Fibroblast of the aortic adventitia (primary cell): ENCODE measurements at regions not wholly inside any gene's neighbourhood (a gene's known extent, or its start where the extent isn't known, plus 50 kb on each side); places are given as distances from the start of the nearest gene placed in this dataset.

Experiments used
- DNase-seq: peaks from one replicate; pipeline ENCODE4 v3.0.0-alpha.2; 2010; ENCODE audit warnings: low read depth
- H3K4me3 ChIP-seq: 2 replicates; pipeline ENCODE4 v1.5.1; 2011; ENCODE audit warnings: low read depth, mild to moderate bottlenecking, control low read depth, low read length, moderate library complexity
- TF ChIP-seq, protein P1 (sequence below): IDR thresholded peaks from 2 replicates; pipeline ENCODE4 v1.5.1; 2011; ENCODE audit warnings: mild to moderate bottlenecking, low read length, control low read depth, inconsistent platforms; ENCODE audit not compliant: insufficient read depth

DNA sequence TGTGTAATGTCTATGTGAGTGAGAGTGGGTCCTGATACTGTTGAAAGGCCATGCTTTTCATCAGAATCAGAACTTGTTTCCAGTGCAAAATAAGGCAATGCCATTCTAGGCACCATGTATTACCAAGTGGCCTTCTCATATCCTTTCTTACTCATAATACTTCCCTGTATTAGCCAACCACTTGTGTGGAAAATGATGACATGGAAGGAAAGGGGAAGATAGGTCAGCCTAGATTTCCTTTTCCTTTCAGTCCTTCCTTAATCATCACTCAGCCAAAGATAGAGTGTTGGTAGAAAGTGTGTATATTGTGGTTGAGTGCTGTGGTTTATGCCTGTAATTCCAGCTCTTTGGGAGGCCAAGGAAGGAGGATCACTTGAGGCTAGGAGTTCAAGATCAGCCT, 158.6 kb upstream of the PREP start:
- DNase-seq, result no peak
- TF ChIP-seq, protein P1, sequence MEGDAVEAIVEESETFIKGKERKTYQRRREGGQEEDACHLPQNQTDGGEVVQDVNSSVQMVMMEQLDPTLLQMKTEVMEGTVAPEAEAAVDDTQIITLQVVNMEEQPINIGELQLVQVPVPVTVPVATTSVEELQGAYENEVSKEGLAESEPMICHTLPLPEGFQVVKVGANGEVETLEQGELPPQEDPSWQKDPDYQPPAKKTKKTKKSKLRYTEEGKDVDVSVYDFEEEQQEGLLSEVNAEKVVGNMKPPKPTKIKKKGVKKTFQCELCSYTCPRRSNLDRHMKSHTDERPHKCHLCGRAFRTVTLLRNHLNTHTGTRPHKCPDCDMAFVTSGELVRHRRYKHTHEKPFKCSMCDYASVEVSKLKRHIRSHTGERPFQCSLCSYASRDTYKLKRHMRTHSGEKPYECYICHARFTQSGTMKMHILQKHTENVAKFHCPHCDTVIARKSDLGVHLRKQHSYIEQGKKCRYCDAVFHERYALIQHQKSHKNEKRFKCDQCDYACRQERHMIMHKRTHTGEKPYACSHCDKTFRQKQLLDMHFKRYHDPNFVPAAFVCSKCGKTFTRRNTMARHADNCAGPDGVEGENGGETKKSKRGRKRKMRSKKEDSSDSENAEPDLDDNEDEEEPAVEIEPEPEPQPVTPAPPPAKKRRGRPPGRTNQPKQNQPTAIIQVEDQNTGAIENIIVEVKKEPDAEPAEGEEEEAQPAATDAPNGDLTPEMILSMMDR, result no peak
- no peak overlapping the region for H3K4me3 ChIP-seq

DNA sequence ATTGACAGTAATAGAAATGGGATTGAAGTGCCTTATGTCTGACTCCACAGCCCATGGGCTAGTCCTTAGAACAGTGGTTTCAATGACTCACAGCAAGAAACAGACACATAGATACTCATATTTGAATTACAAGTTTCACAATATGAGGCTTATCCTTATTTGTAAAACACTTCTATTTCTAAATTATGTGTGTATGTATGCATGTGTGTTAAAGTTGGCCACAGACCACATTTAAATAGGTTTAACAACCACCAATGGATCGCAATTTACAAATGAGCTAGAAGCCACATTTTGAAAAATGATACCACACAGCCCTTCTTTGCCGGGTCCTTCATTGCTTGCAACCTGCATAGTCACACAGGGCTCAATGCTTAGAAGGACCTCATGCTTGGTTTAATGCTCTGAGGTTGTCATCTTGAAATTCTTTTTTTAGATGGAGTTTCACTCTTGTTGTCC, 157.8 kb upstream of the PREP start:
- no peak overlapping the region for H3K4me3 ChIP-seq
- DNase-seq, result peak; percentile 22
- TF ChIP-seq, protein P1, result no peak

DNA sequence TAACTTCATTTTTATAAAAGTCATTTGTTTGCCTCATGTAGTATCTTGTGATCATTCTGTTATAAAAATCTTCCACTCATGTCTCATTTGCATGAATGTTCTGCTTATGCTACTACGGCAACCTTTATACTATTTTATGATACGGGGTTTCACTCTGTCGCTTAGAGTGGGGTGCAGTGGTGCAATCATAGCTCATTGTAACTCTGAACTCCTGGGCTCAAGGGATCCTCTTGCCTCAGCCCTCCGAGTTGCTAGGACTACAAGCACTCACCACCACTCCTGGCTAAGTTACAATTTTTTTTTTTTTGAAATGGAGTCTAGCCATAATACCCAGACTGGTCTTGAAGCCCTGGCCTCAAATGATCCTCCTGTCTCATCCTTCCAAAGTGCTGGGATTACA, 154.4 kb upstream of the PREP start:
- H3K4me3 ChIP-seq, result no peak overlapping the region
- no peak for DNase-seq
- TF ChIP-seq, protein P1, result no peak

DNA sequence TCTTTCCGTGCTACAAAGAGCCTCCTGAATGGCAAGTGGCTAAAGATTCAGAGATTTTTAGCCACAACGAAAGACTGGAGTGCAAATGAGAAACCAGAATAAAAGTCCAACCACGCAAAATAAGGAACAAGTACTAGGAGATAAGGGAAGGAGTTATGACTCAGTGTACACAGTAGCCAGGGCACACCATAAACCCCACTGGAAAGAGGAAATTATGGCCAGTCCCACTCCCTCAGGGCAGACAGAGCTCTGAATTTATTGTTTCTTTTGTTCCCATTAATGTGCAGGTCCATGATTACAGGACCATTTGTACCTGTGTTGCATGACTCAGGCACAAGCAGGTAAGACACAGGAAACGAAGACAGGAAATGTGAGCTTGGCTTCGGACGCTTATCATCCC, 150.3 kb upstream of the PREP start:
- TF ChIP-seq, protein P1, result no peak

DNA sequence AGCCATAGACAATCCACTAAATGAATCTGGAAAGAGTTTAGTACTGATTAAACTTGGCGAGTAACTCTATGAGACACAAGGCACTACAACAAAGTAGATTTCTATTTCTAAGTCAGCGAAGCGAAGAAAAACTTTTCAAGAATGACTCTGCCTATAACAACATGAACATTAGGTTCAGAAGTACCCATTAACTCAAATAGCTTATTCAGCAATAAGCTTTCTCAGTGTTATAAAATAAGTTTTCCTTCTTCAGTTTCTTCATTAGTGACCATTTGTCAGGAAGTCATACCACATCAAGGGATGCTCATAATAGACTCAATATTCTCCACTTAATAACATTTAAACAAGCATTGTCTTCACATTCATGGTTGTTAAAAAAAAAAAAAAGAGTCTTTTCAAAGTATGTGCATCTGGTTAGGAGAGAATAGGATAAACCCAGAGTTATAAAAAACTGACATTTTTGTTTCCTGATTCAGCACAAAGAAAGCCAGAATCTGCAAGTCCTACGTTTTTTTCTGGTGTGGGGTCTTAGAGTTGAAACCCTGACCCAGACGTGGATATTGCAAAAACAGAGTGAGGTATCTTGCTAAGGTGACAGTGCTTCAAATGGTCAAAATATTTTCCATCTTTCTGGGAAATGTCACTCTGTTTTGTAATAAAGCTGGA, 148.2 kb upstream of the PREP start:
- DNase-seq, result peak; percentile 31
- H3K4me3 ChIP-seq, result no peak overlapping the region
- TF ChIP-seq, protein P1, result no peak

More for the DNA sequence above, 150.3 kb upstream of the PREP start:
- H3K4me3 ChIP-seq, result no peak overlapping the region
- DNase-seq, result no peak

DNA sequence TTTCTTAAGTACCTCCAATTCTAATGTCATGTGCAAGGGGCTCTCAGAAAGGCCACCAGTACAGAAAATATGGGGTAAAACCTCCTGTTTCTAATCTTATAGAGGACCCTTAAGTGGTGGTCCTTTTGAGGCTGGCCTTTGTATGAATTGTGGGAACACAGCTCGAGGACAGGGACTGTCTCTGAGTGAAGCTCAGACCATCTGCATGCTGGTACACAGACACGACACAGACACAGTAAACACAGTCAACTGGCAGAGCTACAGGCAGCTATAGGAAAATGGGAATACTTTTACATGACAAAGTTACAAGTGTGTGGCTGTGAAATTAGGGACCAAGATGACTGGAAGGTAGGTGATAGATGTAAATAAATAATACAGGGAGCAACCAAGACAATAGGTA, 143.9 kb upstream of the PREP start:
- no peak for DNase-seq
- no peak overlapping the region for H3K4me3 ChIP-seq
- TF ChIP-seq, protein P1, result no peak
